HCT116 (cell line): ENCODE measurements at regions not wholly inside any gene's neighbourhood (a gene's known extent, or its start where the extent isn't known, plus 50 kb on each side); places are given as distances from the start of the nearest gene placed in this dataset.

Experiments
- ATAC-seq: fragments of 200-7000 bp; cut with Tn5 transposase; 2 replicates; pipeline ENCODE4 v1.9.1; 2020; ENCODE audit warnings: mild to moderate bottlenecking, moderate library complexity
- BruUV-seq: library from RNA; stranded (reverse); fragments of 400-500 nt; replicated peaks from 2 replicates; lab custom pipeline; 2021; lab: Mats Ljungman, UMichigan
- CTCF ChIA-PET: fragments of 300-600 bp; sonication (Branson Sonifier 250); formaldehyde crosslinking; loops from one replicate; lab custom pipeline; 2021; ENCODE audit warnings: antibody characterized with exemption; lab: Charles Lee
- POLR2A ChIA-PET: fragments of 300-600, 350-600 bp; sonication (Branson Sonifier 250); formaldehyde crosslinking; loops from one replicate; lab custom pipeline; 2021; ENCODE audit warnings: antibody characterized with exemption; lab: Charles Lee
- RAD21 ChIA-PET, 2 experiments: fragments of 300-600 bp; sonication (Branson Sonifier 250); formaldehyde crosslinking; loops; one replicate each; lab custom pipeline; 2023; ENCODE audit warnings: low total read pairs in 2 of 2; ENCODE audit not compliant: uncharacterized antibody in 2 of 2, unreplicated experiment in 2 of 2, low non-redundant PET in 1 of 2; lab: Charles Lee
- DNase-seq: peaks from one replicate; pipeline ENCODE4 v3.0.0-alpha.2; 2010; ENCODE audit warnings: low read depth, low spot score
- H2AFZ ChIP-seq: fragments of 200-600 bp; shearing (Covaris generic), sonication (generic); 2 replicates; pipeline ENCODE4 v1.6.1; 2017; ENCODE audit warnings: low read depth, mixed run types, mixed read lengths, antibody characterized with exemption, low read length; ENCODE audit not compliant: poor library complexity, severe bottlenecking
- H3K27ac ChIP-seq: 2 replicates; pipeline ENCODE4 v1.5.1; 2012; ENCODE audit warnings: low read depth, low read length
- H3K27me3 ChIP-seq: fragments of 200-600 bp; sonication (generic); 2 replicates; pipeline ENCODE4 v1.6.1; 2016; ENCODE audit warnings: mixed run types, low read length, mixed read lengths; ENCODE audit not compliant: insufficient read depth
- H3K36me3 ChIP-seq, 2 experiments: fragments of 200-500 bp in 1 of 2; fragments of 200-600 bp in 1 of 2; sonication (Bioruptor generic) in 1 of 2; sonication (generic) in 1 of 2; 2 replicates each; pipeline versions ENCODE4 v1.5.1 to v1.6.1; 2014 to 2016; ENCODE audit warnings: low read length in 2 of 2, inconsistent platforms in 1 of 2, mixed read lengths in 1 of 2, mixed run types in 1 of 2; ENCODE audit not compliant: insufficient read depth in 2 of 2, control insufficient read depth in 1 of 2
- H3K4me1 ChIP-seq, 2 experiments: fragments of 200-600 bp in 1 of 2; sonication (generic) in 1 of 2; 2 replicates each; pipeline versions ENCODE4 v1.5.1 to v1.6.1; 2012 to 2017; ENCODE audit warnings: low read length in 2 of 2, inconsistent platforms in 1 of 2, mild to moderate bottlenecking in 1 of 2, mixed read lengths in 1 of 2, mixed run types in 1 of 2, moderate library complexity in 1 of 2; ENCODE audit not compliant: insufficient read depth in 2 of 2, control insufficient read depth in 1 of 2
- H3K4me2 ChIP-seq: fragments of 200-600 bp; sonication (generic); 2 replicates; pipeline ENCODE4 v1.6.1; 2017; ENCODE audit warnings: mixed run types, low read length, mixed read lengths
- H3K4me3 ChIP-seq, 2 experiments: fragments of 200-600 bp in 1 of 2; sonication (generic) in 1 of 2; replicated peaks in 1 of 2; 2 replicates each; pipeline ENCODE4 v1.5.1; 2011 to 2016; ENCODE audit warnings: low read length in 2 of 2, control low read depth in 1 of 2, low read depth in 1 of 2, mild to moderate bottlenecking in 1 of 2, mixed read lengths in 1 of 2, mixed run types in 1 of 2
- H3K79me2 ChIP-seq: fragments of 200-600 bp; sonication (generic); 2 replicates; pipeline ENCODE4 v1.6.1; 2017; ENCODE audit warnings: mild to moderate bottlenecking, mixed run types, low read length, moderate library complexity, mixed read lengths; ENCODE audit not compliant: insufficient read depth
- H3K9ac ChIP-seq: fragments of 200-600 bp; sonication (generic); 2 replicates; pipeline ENCODE4 v1.6.1; 2016; ENCODE audit warnings: low read length, mixed read lengths
- H3K9me2 ChIP-seq: fragments of 200-600 bp; sonication (generic), shearing (Covaris generic); 2 replicates; pipeline ENCODE4 v1.6.1; 2017; ENCODE audit warnings: mixed run types, mild to moderate bottlenecking, moderate library complexity; ENCODE audit not compliant: insufficient read depth
- H3K9me3 ChIP-seq, 2 experiments: fragments of 200-500 bp in 1 of 2; fragments of 200-600 bp in 1 of 2; sonication (Bioruptor generic) in 1 of 2; sonication (generic) in 1 of 2; 2 replicates each; pipeline ENCODE4 v1.6.1; 2014 to 2017; ENCODE audit warnings: low read length in 2 of 2, mixed read lengths in 2 of 2, inconsistent platforms in 1 of 2, low read depth in 1 of 2, mild to moderate bottlenecking in 1 of 2, mixed run types in 1 of 2, moderate library complexity in 1 of 2; ENCODE audit not compliant: control insufficient read depth in 1 of 2, insufficient read depth in 1 of 2
- H4K20me1 ChIP-seq: fragments of 200-600 bp; sonication (generic), shearing (Covaris generic); 2 replicates; pipeline ENCODE4 v1.6.1; 2017; ENCODE audit warnings: mixed run types, mild to moderate bottlenecking, moderate library complexity; ENCODE audit not compliant: insufficient read depth
- CBX3 ChIP-seq: IDR thresholded peaks from 2 replicates; pipeline ENCODE4 v1.6.1; 2012; ENCODE audit warnings: low read depth
- EGR1 ChIP-seq: IDR thresholded peaks from 2 replicates; pipeline ENCODE4 v1.6.1; 2012; ENCODE audit warnings: low read depth
- EZH2 ChIP-seq: fragments of 200-600 bp; sonication (generic); IDR thresholded peaks from 2 replicates; pipeline ENCODE4 v1.6.1; 2017; ENCODE audit warnings: antibody characterized with exemption, mixed run types
- FOSL1 ChIP-seq: IDR thresholded peaks from 2 replicates; pipeline ENCODE4 v1.6.1; 2012; ENCODE audit warnings: low read depth
- JUND ChIP-seq: IDR thresholded peaks from 2 replicates; pipeline ENCODE4 v1.6.1; 2012
- MAX ChIP-seq: IDR thresholded peaks from 2 replicates; pipeline ENCODE4 v1.6.1; 2012
- SP1 ChIP-seq: IDR thresholded peaks from 2 replicates; pipeline ENCODE4 v1.6.1; 2012; ENCODE audit warnings: low read depth
- TCF7L2 ChIP-seq: IDR thresholded peaks from 2 replicates; pipeline ENCODE4 v1.7.0; 2011; ENCODE audit warnings: borderline replicate concordance, inconsistent platforms; ENCODE audit not compliant: insufficient read depth, insufficient read length; ENCODE audit errors: extremely low read depth
- intact Hi-C: fragments of 100-400 bp; cut with micrococcal nuclease; formaldehyde crosslinking; loops from 2 replicates; pipeline ENCODE4 v1.10.0; 2022
- TF ChIP-seq, protein P1 (sequence below): IDR thresholded peaks from 2 replicates; pipeline ENCODE4 v1.6.1; 2012; ENCODE audit warnings: low read depth
- TF ChIP-seq, protein P2 (sequence below): IDR thresholded peaks from 2 replicates; pipeline ENCODE4 v1.6.1; 2011; ENCODE audit warnings: mild to moderate bottlenecking, low read length, moderate library complexity; ENCODE audit not compliant: insufficient replicate concordance; ENCODE audit errors: extremely low read depth

DNA sequence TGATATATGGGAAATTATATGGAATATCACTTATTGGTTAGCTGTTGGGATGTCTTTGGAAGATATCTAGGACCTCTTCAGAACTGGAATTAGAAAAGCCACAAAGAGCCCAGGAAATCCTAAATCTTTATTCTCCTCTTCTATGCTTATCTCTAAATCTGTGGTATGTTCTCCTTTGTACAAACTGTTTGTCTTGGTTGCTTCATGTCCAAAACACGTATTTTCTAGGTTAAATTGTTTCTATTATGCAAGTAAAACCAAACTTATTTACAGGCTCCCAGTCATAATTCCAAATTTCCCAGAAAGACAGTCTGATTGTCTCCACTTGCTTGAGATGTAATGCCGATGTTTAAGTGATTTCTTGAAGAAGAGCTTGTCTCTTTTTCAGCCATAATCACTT lies 650.9 kb downstream of the CDH11 start:
- Histone ChIP-seq H4K20me1 (no peaks in the 10 kb centered on the region), H3K27me3 (no peaks in the 10 kb centered on the region), H3K9ac (no peak overlapping the region), H3K4me1 (no peaks in the 10 kb centered on the region), H3K9me2 (no peaks in the 10 kb centered on the region), H3K9me3 (peaks cover 5 to 8% of the 10 kb centered on the region in 2 experiments; a peak in 2 of 4 replicates), H2AFZ (no peak overlapping the region), H3K4me2 (no peak overlapping the region), H3K4me3 (no peak overlapping the region), H3K79me2 (no peaks in the 10 kb centered on the region), H3K27ac (no peak overlapping the region), H3K36me3 (no peaks in the 10 kb centered on the region)
- DNase-seq (no peak), ATAC-seq (no peak)
- RAD21 ChIA-PET, result no interaction called here
- POLR2A ChIA-PET, result no interaction called here
- TF ChIP-seq SP1 (no peak), FOSL1 (no peak), EGR1 (no peak), TCF7L2 (no peak)
- CTCF ChIA-PET, result no interaction called here
- intact Hi-C loops, result no loop called here
- BruUV-seq, result no TSS peak

DNA sequence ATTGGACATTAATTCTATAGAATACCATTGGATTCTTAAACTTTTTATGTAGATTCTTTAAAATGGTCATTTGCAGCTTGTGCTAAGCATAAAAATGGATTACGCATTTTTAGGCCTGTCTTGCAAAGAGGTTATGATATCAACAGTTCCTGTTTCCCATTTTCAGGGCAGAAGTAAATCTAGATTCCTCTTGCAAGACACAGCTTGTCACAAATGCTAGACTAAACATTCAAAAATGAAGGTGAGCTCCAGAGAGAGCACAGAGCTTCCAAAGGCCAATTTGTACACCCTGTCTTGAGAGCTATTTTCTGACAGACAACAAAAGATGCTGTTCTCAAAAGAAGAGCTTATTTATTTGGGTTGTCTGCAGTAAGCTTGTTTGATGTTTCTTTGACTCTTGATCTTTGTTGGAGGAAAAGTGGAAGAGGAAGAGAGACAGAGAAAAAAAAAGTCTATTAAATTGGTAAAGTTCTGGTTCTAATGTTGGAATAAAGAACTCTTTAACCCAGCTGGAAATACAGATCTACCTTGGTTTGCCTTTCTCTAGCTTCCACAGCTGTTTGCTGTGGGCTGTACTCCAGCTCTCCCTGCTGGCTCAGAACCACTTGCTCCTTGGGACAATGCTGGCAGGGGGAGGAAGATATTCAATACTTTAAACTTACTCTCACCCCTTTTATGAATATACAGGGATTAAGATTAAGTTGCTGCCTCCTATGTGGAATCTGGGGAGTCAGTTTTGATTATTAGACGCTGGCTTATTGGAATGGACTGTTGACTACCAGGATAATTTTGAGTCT lies 651.8 kb downstream of the CDH11 start:
- Histone ChIP-seq H3K27ac (no peak overlapping the region), H3K27me3 (no peaks in the 10 kb centered on the region), H3K36me3 (no peaks in the 10 kb centered on the region), H3K9me2 (no peaks in the 10 kb centered on the region), H3K4me3 (no peak overlapping the region), H3K4me2 (no peak overlapping the region), H3K79me2 (no peaks in the 10 kb centered on the region), H4K20me1 (no peaks in the 10 kb centered on the region), H3K4me1 (no peaks in the 10 kb centered on the region), H2AFZ (no peak overlapping the region), H3K9ac (no peak overlapping the region), H3K9me3 (peaks cover 5 to 14% of the 10 kb centered on the region in 2 experiments; a peak in 2 of 4 replicates)
- no TSS peak for BruUV-seq
- no peak for ATAC-seq
- CTCF ChIA-PET, result no interaction called here
- POLR2A ChIA-PET, result no interaction called here
- DNase-seq, result no peak
- intact Hi-C loops, result no loop called here
- TF ChIP-seq, protein P1, sequence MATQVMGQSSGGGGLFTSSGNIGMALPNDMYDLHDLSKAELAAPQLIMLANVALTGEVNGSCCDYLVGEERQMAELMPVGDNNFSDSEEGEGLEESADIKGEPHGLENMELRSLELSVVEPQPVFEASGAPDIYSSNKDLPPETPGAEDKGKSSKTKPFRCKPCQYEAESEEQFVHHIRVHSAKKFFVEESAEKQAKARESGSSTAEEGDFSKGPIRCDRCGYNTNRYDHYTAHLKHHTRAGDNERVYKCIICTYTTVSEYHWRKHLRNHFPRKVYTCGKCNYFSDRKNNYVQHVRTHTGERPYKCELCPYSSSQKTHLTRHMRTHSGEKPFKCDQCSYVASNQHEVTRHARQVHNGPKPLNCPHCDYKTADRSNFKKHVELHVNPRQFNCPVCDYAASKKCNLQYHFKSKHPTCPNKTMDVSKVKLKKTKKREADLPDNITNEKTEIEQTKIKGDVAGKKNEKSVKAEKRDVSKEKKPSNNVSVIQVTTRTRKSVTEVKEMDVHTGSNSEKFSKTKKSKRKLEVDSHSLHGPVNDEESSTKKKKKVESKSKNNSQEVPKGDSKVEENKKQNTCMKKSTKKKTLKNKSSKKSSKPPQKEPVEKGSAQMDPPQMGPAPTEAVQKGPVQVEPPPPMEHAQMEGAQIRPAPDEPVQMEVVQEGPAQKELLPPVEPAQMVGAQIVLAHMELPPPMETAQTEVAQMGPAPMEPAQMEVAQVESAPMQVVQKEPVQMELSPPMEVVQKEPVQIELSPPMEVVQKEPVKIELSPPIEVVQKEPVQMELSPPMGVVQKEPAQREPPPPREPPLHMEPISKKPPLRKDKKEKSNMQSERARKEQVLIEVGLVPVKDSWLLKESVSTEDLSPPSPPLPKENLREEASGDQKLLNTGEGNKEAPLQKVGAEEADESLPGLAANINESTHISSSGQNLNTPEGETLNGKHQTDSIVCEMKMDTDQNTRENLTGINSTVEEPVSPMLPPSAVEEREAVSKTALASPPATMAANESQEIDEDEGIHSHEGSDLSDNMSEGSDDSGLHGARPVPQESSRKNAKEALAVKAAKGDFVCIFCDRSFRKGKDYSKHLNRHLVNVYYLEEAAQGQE, result no peak
- no peak for TF ChIP-seq CBX3
- TF ChIP-seq, protein P2, sequence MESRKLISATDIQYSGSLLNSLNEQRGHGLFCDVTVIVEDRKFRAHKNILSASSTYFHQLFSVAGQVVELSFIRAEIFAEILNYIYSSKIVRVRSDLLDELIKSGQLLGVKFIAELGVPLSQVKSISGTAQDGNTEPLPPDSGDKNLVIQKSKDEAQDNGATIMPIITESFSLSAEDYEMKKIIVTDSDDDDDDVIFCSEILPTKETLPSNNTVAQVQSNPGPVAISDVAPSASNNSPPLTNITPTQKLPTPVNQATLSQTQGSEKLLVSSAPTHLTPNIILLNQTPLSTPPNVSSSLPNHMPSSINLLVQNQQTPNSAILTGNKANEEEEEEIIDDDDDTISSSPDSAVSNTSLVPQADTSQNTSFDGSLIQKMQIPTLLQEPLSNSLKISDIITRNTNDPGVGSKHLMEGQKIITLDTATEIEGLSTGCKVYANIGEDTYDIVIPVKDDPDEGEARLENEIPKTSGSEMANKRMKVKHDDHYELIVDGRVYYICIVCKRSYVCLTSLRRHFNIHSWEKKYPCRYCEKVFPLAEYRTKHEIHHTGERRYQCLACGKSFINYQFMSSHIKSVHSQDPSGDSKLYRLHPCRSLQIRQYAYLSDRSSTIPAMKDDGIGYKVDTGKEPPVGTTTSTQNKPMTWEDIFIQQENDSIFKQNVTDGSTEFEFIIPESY, result no peak
- no peak for TF ChIP-seq TCF7L2
- no peak for TF ChIP-seq MAX
- TF ChIP-seq EZH2, result no peak
- no peak for TF ChIP-seq JUND
- RAD21 ChIA-PET, result no interaction called here
